Upper lobe of left lung (tissue), 6 donors: ENCODE measurements at regions not wholly inside any gene's neighbourhood (a gene's known extent, or its start where the extent isn't known, plus 50 kb on each side); places are given as distances from the start of the nearest gene placed in this dataset.

Experiments
- ATAC-seq, 2 donors: fragments of 200-7000 bp; cut with Tn5 transposase; one replicate each; pipeline ENCODE4 v1.9.1; 2022; ENCODE audit warnings: mild to moderate bottlenecking in 2 of 2, moderate library complexity in 2 of 2; ENCODE audit not compliant: low FRiP score in 2 of 2
- DNase-seq, 2 donors: peaks; one replicate each; pipeline ENCODE4 v3.0.0-alpha.2; 2019 to 2020
- H3K27ac ChIP-seq, 4 donors: fragments of 200-600 bp; sonication (generic); one replicate each; pipeline ENCODE4 v1.5.1; 2016 to 2019
- H3K27me3 ChIP-seq, 4 donors: fragments of 200-600 bp; sonication (generic); one replicate each; pipeline ENCODE4 v1.5.1; 2017 to 2019
- H3K36me3 ChIP-seq, 4 donors: fragments of 200-600 bp; sonication (generic); one replicate each; pipeline ENCODE4 v1.5.1; 2016 to 2019
- H3K4me1 ChIP-seq, 4 donors: fragments of 200-600 bp; sonication (generic); one replicate each; pipeline ENCODE4 v1.5.1; 2018 to 2019
- H3K4me3 ChIP-seq, 4 donors: fragments of 200-600 bp; sonication (generic); one replicate each; pipeline ENCODE4 v1.5.1; 2017 to 2019; ENCODE audit warnings: mild to moderate bottlenecking in 2 of 4, moderate library complexity in 1 of 4
- H3K9me3 ChIP-seq, 4 donors: fragments of 200-600 bp; sonication (generic); one replicate each; pipeline ENCODE4 v1.5.1; 2018 to 2019
- CTCF ChIP-seq, 6 experiments: fragments of 450-650 bp in 4 of 6; fragments of 200-600 bp in 2 of 6; sonication (generic) in 2 of 6; IDR thresholded peaks; one replicate each; pipeline ENCODE4 v1.5.1; 2016 to 2019; ENCODE audit warnings: antibody characterized with exemption in 6 of 6
- EP300 ChIP-seq, 4 donors: sonication (generic); formaldehyde crosslinking; IDR thresholded peaks; one replicate each; pipeline ENCODE4 v1.5.1; 2017; ENCODE audit warnings: antibody characterized with exemption in 4 of 4, control low read depth in 2 of 4
- POLR2A ChIP-seq, 4 donors: fragments of 450-650 bp; IDR thresholded peaks; one replicate each; pipeline ENCODE4 v1.5.1; 2016 to 2017; ENCODE audit warnings: antibody characterized with exemption in 4 of 4, mild to moderate bottlenecking in 2 of 4
- POLR2AphosphoS5 ChIP-seq, 2 donors: sonication (generic); formaldehyde crosslinking; IDR thresholded peaks; one replicate each; pipeline ENCODE4 v1.5.1; 2017; ENCODE audit warnings: antibody characterized with exemption in 2 of 2
- WGBS, 2 donors: methylation state at CpG; one replicate each; pipeline ENCODE4 v1.1.5; 2017 to 2018; 5-methylcytosine and 5-hydroxymethylcytosine counted together
- donor health status: DM: no; HTN: no; CAD: no; lungs with moderate emphysema.
- donor health status: DM: no; HTN: yes; CAD: no; lungs with severe emphysema.

GRCh38 chr20:6851136-6851535 is 83.7 kb downstream of the BMP2 start:
- no peak overlapping the region for H3K27ac ChIP-seq
- TF ChIP-seq EP300 (IDR thresholded peaks at IDR 0.05): no peak
- no peaks in the 10 kb centered on the region for H3K36me3 ChIP-seq
- no peak for DNase-seq
- H3K9me3 ChIP-seq: no peaks in the 10 kb centered on the region
- no peaks in the 10 kb centered on the region for H3K27me3 ChIP-seq
- H3K4me1 ChIP-seq: no peaks in the 10 kb centered on the region
- no peak for ATAC-seq
- no peak overlapping the region for H3K4me3 ChIP-seq
- WGBS, 2 donors: 86 to 92% methylated on average over 4 of the region's 4 CpGs

- Histone ChIP-seq H3K27me3 (no peaks in the 10 kb centered on the region), H3K4me1 (no peaks in the 10 kb centered on the region), H3K27ac (no peak overlapping the region), H3K4me3 (no peak overlapping the region), H3K9me3 (no peaks in the 10 kb centered on the region), H3K36me3 (no peaks in the 10 kb centered on the region)
- DNase-seq (no peak), ATAC-seq (no peak)
- TF ChIP-seq EP300 (IDR thresholded peaks at IDR 0.05) (no peak), CTCF (IDR thresholded peaks at IDR 0.05) (no peak), POLR2A (IDR thresholded peaks at IDR 0.05) (no peak), POLR2AphosphoS5 (IDR thresholded peaks at IDR 0.05) (no peak)
- 95 to 97% methylated on average over 4 of the region's 4 CpGs for WGBS, 2 donors
Observed at GRCh38 chr20:6852478-6852877, 85.0 kb downstream of the BMP2 start.

- DNase-seq: no peak
- H3K27me3 ChIP-seq: no peaks in the 10 kb centered on the region
- no peak for ATAC-seq
- H3K27ac ChIP-seq: no peak overlapping the region
- TF ChIP-seq POLR2AphosphoS5 (IDR thresholded peaks at IDR 0.05) (no peak), CTCF (IDR thresholded peaks at IDR 0.05) (no peak), POLR2A (IDR thresholded peaks at IDR 0.05) (no peak), EP300 (IDR thresholded peaks at IDR 0.05) (no peak)
- H3K36me3 ChIP-seq: no peaks in the 10 kb centered on the region
- no peaks in the 10 kb centered on the region for H3K9me3 ChIP-seq
- H3K4me1 ChIP-seq: no peaks in the 10 kb centered on the region
- WGBS, 2 donors: 50 to 59% methylated on average over 3 of the region's 3 CpGs
- no peak overlapping the region for H3K4me3 ChIP-seq
Observed at GRCh38 chr20:6855104-6855503, 87.6 kb downstream of the BMP2 start.

- no peak for DNase-seq
- Histone ChIP-seq H3K36me3 (no peaks in the 10 kb centered on the region), H3K4me3 (no peak overlapping the region), H3K27ac (no peak overlapping the region), H3K4me1 (no peaks in the 10 kb centered on the region), H3K9me3 (no peaks in the 10 kb centered on the region), H3K27me3 (no peaks in the 10 kb centered on the region)
- WGBS, 2 donors: 37 to 46% methylated on average over 1 of the region's 1 CpG
- no peak for TF ChIP-seq CTCF (IDR thresholded peaks at IDR 0.05)
- no peak for TF ChIP-seq POLR2A (IDR thresholded peaks at IDR 0.05)
- TF ChIP-seq EP300 (IDR thresholded peaks at IDR 0.05): no peak
- TF ChIP-seq POLR2AphosphoS5 (IDR thresholded peaks at IDR 0.05): no peak
- ATAC-seq: no peak
Observed at GRCh38 chr20:6855796-6856195, 88.3 kb downstream of the BMP2 start.

- Histone ChIP-seq H3K36me3 (no peaks in the 10 kb centered on the region), H3K9me3 (no peaks in the 10 kb centered on the region), H3K4me1 (no peaks in the 10 kb centered on the region), H3K4me3 (no peak overlapping the region), H3K27me3 (no peaks in the 10 kb centered on the region), H3K27ac (no peak overlapping the region)
- TF ChIP-seq EP300 (IDR thresholded peaks at IDR 0.05) (no peak), POLR2A (IDR thresholded peaks at IDR 0.05) (no peak), POLR2AphosphoS5 (IDR thresholded peaks at IDR 0.05) (no peak), CTCF (IDR thresholded peaks at IDR 0.05) (no peak)
- ATAC-seq (no peak), DNase-seq (no peak)
- 90 to 93% methylated on average over 5 of the region's 5 CpGs for WGBS, 2 donors
Observed at GRCh38 chr20:6857927-6858326, 90.4 kb downstream of the BMP2 start.
